Upper lobe of left lung (tissue), 6 donors: ENCODE measurements at regions not wholly inside any gene's neighbourhood (a gene's known extent, or its start where the extent isn't known, plus 50 kb on each side); places are given as distances from the start of the nearest gene placed in this dataset.

Source experiments
- ATAC-seq, 2 donors: fragments of 200-7000 bp; cut with Tn5 transposase; one replicate each; pipeline ENCODE4 v1.9.1; 2022; ENCODE audit warnings: mild to moderate bottlenecking in 2 of 2, moderate library complexity in 2 of 2; ENCODE audit not compliant: low FRiP score in 2 of 2
- DNase-seq, 2 donors: peaks; one replicate each; pipeline ENCODE4 v3.0.0-alpha.2; 2019 to 2020
- H3K27ac ChIP-seq, 4 donors: fragments of 200-600 bp; sonication (generic); one replicate each; pipeline ENCODE4 v1.5.1; 2016 to 2019
- H3K27me3 ChIP-seq, 4 donors: fragments of 200-600 bp; sonication (generic); one replicate each; pipeline ENCODE4 v1.5.1; 2017 to 2019
- H3K36me3 ChIP-seq, 4 donors: fragments of 200-600 bp; sonication (generic); one replicate each; pipeline ENCODE4 v1.5.1; 2016 to 2019
- H3K4me1 ChIP-seq, 4 donors: fragments of 200-600 bp; sonication (generic); one replicate each; pipeline ENCODE4 v1.5.1; 2018 to 2019
- H3K4me3 ChIP-seq, 4 donors: fragments of 200-600 bp; sonication (generic); one replicate each; pipeline ENCODE4 v1.5.1; 2017 to 2019; ENCODE audit warnings: mild to moderate bottlenecking in 2 of 4, moderate library complexity in 1 of 4
- H3K9me3 ChIP-seq, 4 donors: fragments of 200-600 bp; sonication (generic); one replicate each; pipeline ENCODE4 v1.5.1; 2018 to 2019
- EP300 ChIP-seq, 4 donors: sonication (generic); formaldehyde crosslinking; IDR thresholded peaks; one replicate each; pipeline ENCODE4 v1.5.1; 2017; ENCODE audit warnings: antibody characterized with exemption in 4 of 4, control low read depth in 2 of 4
- POLR2A ChIP-seq, 4 donors: fragments of 450-650 bp; IDR thresholded peaks; one replicate each; pipeline ENCODE4 v1.5.1; 2016 to 2017; ENCODE audit warnings: antibody characterized with exemption in 4 of 4, mild to moderate bottlenecking in 2 of 4
- POLR2AphosphoS5 ChIP-seq, 2 donors: sonication (generic); formaldehyde crosslinking; IDR thresholded peaks; one replicate each; pipeline ENCODE4 v1.5.1; 2017; ENCODE audit warnings: antibody characterized with exemption in 2 of 2
- WGBS, 2 donors: methylation state at CpG; one replicate each; pipeline ENCODE4 v1.1.5; 2017 to 2018; 5-methylcytosine and 5-hydroxymethylcytosine counted together
- TF ChIP-seq, protein P1 (sequence below), 6 experiments: fragments of 450-650 bp in 4 of 6; fragments of 200-600 bp in 2 of 6; sonication (generic) in 2 of 6; IDR thresholded peaks; one replicate each; pipeline ENCODE4 v1.5.1; 2016 to 2019; ENCODE audit warnings: antibody characterized with exemption in 6 of 6
- donor health status: DM: no; HTN: no; CAD: no; lungs with moderate emphysema.
- donor health status: DM: no; HTN: yes; CAD: no; lungs with severe emphysema.

- H3K4me3 ChIP-seq, result no peak overlapping the region
- no peak overlapping the region for H3K27ac ChIP-seq
- no peaks in the 10 kb centered on the region for H3K9me3 ChIP-seq
- no peaks in the 10 kb centered on the region for H3K27me3 ChIP-seq
- no peak for DNase-seq
- no peaks in the 10 kb centered on the region for H3K36me3 ChIP-seq
- ATAC-seq, result no peak
- H3K4me1 ChIP-seq, result peaks cover 0 to under 1% (median 0%) of the 10 kb centered on the region in 4 donors
- WGBS, 2 donors, result 66 to 74% methylated on average over 3 of the region's 3 CpGs
- TF ChIP-seq EP300 (IDR thresholded peaks at IDR 0.05), result no peak
- no peak for TF ChIP-seq POLR2AphosphoS5 (IDR thresholded peaks at IDR 0.05)
- TF ChIP-seq POLR2A (IDR thresholded peaks at IDR 0.05), result no peak
- TF ChIP-seq, protein P1, sequence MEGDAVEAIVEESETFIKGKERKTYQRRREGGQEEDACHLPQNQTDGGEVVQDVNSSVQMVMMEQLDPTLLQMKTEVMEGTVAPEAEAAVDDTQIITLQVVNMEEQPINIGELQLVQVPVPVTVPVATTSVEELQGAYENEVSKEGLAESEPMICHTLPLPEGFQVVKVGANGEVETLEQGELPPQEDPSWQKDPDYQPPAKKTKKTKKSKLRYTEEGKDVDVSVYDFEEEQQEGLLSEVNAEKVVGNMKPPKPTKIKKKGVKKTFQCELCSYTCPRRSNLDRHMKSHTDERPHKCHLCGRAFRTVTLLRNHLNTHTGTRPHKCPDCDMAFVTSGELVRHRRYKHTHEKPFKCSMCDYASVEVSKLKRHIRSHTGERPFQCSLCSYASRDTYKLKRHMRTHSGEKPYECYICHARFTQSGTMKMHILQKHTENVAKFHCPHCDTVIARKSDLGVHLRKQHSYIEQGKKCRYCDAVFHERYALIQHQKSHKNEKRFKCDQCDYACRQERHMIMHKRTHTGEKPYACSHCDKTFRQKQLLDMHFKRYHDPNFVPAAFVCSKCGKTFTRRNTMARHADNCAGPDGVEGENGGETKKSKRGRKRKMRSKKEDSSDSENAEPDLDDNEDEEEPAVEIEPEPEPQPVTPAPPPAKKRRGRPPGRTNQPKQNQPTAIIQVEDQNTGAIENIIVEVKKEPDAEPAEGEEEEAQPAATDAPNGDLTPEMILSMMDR (IDR thresholded peaks at IDR 0.05), result no peak
Measured at GRCh38 chr4:175929932-175930331, 117.9 kb upstream of the GPM6A start.

DNA sequence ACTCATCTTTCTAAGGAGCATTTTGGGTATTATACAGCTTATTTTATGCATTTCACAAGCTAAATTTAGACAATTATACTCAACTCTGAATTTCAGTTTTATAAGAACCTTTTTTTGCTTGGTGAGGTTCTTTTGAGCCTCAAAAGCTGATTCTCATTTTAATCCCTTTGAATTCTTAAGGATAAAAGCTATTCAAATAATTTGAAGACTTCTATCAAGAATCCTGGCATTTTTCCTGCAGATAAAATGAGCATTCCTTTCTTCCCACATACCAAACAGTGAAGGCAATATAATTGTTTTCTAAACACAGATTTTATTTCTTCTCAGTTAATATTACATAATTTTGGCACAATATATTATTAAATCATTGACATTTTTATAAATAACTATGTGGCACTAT, 118.4 kb upstream of the GPM6A start:
- H3K4me3 ChIP-seq, result no peak overlapping the region
- TF ChIP-seq POLR2A (IDR thresholded peaks at IDR 0.05), result no peak
- TF ChIP-seq POLR2AphosphoS5 (IDR thresholded peaks at IDR 0.05), result no peak
- TF ChIP-seq EP300 (IDR thresholded peaks at IDR 0.05), result no peak
- TF ChIP-seq, protein P1 (IDR thresholded peaks at IDR 0.05), result no peak
- H3K4me1 ChIP-seq, result peaks cover 0 to 4% (median 0%) of the 10 kb centered on the region in 4 donors
- H3K9me3 ChIP-seq, result no peaks in the 10 kb centered on the region
- no peak for DNase-seq
- no peak overlapping the region for H3K27ac ChIP-seq
- ATAC-seq, result no peak
- H3K36me3 ChIP-seq, result no peaks in the 10 kb centered on the region
- H3K27me3 ChIP-seq, result no peaks in the 10 kb centered on the region

DNA sequence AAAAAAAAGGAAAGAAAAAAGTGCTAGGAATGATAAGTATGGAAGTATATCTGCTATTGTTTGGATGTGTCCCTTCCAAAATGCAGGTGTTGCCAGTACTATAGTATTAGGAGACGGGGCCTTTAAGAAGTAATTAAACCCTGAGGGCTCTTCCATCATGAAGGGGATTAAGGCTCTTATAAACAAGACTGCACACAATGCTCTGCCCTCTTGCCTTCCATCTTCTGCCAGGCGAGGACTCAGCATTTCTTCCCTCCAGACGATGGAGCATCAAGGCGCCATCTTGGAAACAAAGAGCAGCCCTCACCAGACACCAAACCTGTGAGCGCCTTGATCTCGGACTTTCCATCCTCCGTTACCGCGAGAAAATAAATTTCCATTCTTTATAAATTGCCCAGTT, 120.1 kb upstream of the GPM6A start:
- H3K27ac ChIP-seq, result no peak overlapping the region
- H3K4me1 ChIP-seq, result peaks cover 0 to 4% (median 0%) of the 10 kb centered on the region in 4 donors
- ATAC-seq (no peak), DNase-seq (no peak)
- H3K9me3 ChIP-seq, result no peaks in the 10 kb centered on the region
- H3K27me3 ChIP-seq, result no peaks in the 10 kb centered on the region
- WGBS, 2 donors, result 91 to 94% methylated on average over 9 of the region's 9 CpGs
- H3K4me3 ChIP-seq, result no peak overlapping the region
- TF ChIP-seq EP300 (IDR thresholded peaks at IDR 0.05) (no peak), POLR2A (IDR thresholded peaks at IDR 0.05) (no peak), POLR2AphosphoS5 (IDR thresholded peaks at IDR 0.05) (no peak)
- TF ChIP-seq, protein P1 (IDR thresholded peaks at IDR 0.05), result no peak
- no peaks in the 10 kb centered on the region for H3K36me3 ChIP-seq

GRCh38 chr4:175934506-175934905, 122.4 kb upstream of the GPM6A start:
- Histone ChIP-seq H3K4me3 (no peak overlapping the region), H3K27me3 (no peaks in the 10 kb centered on the region), H3K36me3 (no peaks in the 10 kb centered on the region), H3K4me1 (peaks cover 0 to 4% (median 0%) of the 10 kb centered on the region in 4 donors), H3K27ac (no peak overlapping the region), H3K9me3 (no peaks in the 10 kb centered on the region)
- 73 to 80% methylated on average over 3 of the region's 3 CpGs for WGBS, 2 donors
- TF ChIP-seq POLR2A (IDR thresholded peaks at IDR 0.05), result no peak
- TF ChIP-seq, protein P1 (IDR thresholded peaks at IDR 0.05), result no peak
- no peak for TF ChIP-seq POLR2AphosphoS5 (IDR thresholded peaks at IDR 0.05)
- ATAC-seq, result no peak
- no peak for DNase-seq

DNA sequence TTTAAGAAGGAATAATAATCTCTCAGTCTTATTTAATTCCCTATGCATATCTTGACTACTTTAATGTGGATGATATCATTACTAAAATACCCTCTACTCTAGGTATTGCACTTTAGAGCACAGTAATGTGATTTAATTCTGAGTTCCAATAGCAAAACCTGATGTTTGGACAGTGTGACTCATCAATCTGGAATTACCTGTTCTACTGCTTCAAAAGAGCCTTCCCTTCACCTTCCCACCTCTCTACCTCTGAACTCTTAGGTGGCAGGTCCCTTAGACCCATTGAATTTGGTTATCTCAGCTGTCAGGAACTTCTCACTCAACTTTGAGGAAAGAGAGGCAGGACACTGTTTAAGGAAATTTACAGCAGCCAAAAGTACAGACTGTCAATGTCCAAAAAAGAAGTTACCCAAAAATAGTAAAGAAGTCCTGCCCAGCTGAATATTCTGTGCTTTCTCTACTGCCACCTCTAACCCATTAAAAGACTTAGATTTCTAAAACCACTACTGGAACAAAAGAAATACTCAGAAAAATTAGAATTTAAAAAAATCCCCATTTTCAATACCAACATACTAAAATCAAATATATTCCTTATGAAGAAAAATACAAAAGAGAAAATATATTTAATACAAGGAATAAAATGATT, 123.1 kb upstream of the GPM6A start:
- Histone ChIP-seq H3K4me1 (peaks cover 0 to 4% (median 0%) of the 10 kb centered on the region in 4 donors), H3K27ac (no peak overlapping the region), H3K27me3 (no peaks in the 10 kb centered on the region), H3K36me3 (no peaks in the 10 kb centered on the region), H3K9me3 (no peaks in the 10 kb centered on the region), H3K4me3 (no peak overlapping the region)
- DNase-seq, result no peak
- ATAC-seq, result peak in 1 of 2 donors; percentile 67
- TF ChIP-seq POLR2A (IDR thresholded peaks at IDR 0.05), result no peak
